H9 (cell line): ENCODE measurements at regions not wholly inside any gene's neighbourhood (a gene's known extent, or its start where the extent isn't known, plus 50 kb on each side); places are given as distances from the start of the nearest gene placed in this dataset.

Experiments used
- DNase-seq: peaks from one replicate; pipeline ENCODE4 v3.0.0-alpha.2; 2017
- H2AFZ ChIP-seq: one replicate; pipeline ENCODE4 v1.6.1; 2013; ENCODE audit warnings: mild to moderate bottlenecking, low read length, control low read depth, moderate library complexity
- H2AK5ac ChIP-seq: 2 replicates; pipeline ENCODE4 v1.6.1; 2013; ENCODE audit warnings: low read length, control low read depth, mixed read lengths; ENCODE audit not compliant: insufficient read length
- H2BK120ac ChIP-seq: one replicate; pipeline ENCODE4 v1.6.1; 2013; ENCODE audit warnings: low read depth, mild to moderate bottlenecking, low read length, control low read depth, inconsistent platforms; ENCODE audit not compliant: poor library complexity, severe bottlenecking
- H2BK12ac ChIP-seq: 2 replicates; pipeline ENCODE4 v1.6.1; 2013; ENCODE audit warnings: low read length, control low read depth, mixed read lengths, low read depth; ENCODE audit not compliant: insufficient read length
- H2BK15ac ChIP-seq: 2 replicates; pipeline ENCODE4 v1.6.1; 2013; ENCODE audit warnings: low read depth, low read length, control low read depth
- H2BK20ac ChIP-seq: one replicate; pipeline ENCODE4 v1.6.1; 2013; ENCODE audit warnings: low read depth, mild to moderate bottlenecking, low read length, control low read depth, inconsistent platforms; ENCODE audit not compliant: poor library complexity, severe bottlenecking
- H2BK5ac ChIP-seq: 2 replicates; pipeline ENCODE4 v1.6.1; 2013; ENCODE audit warnings: low read length, control low read depth, mixed read lengths; ENCODE audit not compliant: insufficient read length
- H3K14ac ChIP-seq: 2 replicates; pipeline ENCODE4 v1.6.1; 2013; ENCODE audit warnings: low read length, control low read depth; ENCODE audit not compliant: insufficient read depth
- H3K18ac ChIP-seq: 2 replicates; pipeline ENCODE4 v1.6.1; 2013; ENCODE audit warnings: low read depth, mild to moderate bottlenecking, mixed read lengths, low read length, control low read depth; ENCODE audit not compliant: insufficient read length
- H3K23ac ChIP-seq: 2 replicates; pipeline ENCODE4 v1.6.1; 2013; ENCODE audit warnings: low read length, control low read depth, mixed read lengths, low read depth; ENCODE audit not compliant: insufficient read length
- H3K23me2 ChIP-seq: 2 replicates; pipeline ENCODE4 v1.6.1; 2013; ENCODE audit warnings: low read depth, mild to moderate bottlenecking, mixed read lengths, low read length, control low read depth; ENCODE audit not compliant: insufficient read length, poor library complexity, severe bottlenecking
- H3K27ac ChIP-seq: 2 replicates; pipeline ENCODE4 v1.5.1; 2013; ENCODE audit warnings: low read length, control low read depth, mixed read lengths, low read depth; ENCODE audit not compliant: insufficient read length
- H3K27me3 ChIP-seq: 2 replicates; pipeline ENCODE4 v1.6.1; 2013; ENCODE audit warnings: low read length, control low read depth, inconsistent platforms; ENCODE audit not compliant: insufficient read depth
- H3K4ac ChIP-seq: 2 replicates; pipeline ENCODE4 v1.6.1; 2013; ENCODE audit warnings: low read depth, mild to moderate bottlenecking, control low read depth, inconsistent platforms, low read length, moderate library complexity
- H3K4me1 ChIP-seq: 2 replicates; pipeline ENCODE4 v1.6.1; 2013; ENCODE audit warnings: low read length, control low read depth, inconsistent platforms; ENCODE audit not compliant: insufficient read depth
- H3K4me2 ChIP-seq: 2 replicates; pipeline ENCODE4 v1.6.1; 2013; ENCODE audit warnings: low read length, control low read depth, mixed read lengths; ENCODE audit not compliant: insufficient read length, insufficient read depth
- H3K56ac ChIP-seq: 2 replicates; pipeline ENCODE4 v1.6.1; 2013; ENCODE audit warnings: low read depth, mild to moderate bottlenecking, mixed read lengths, low read length, control low read depth; ENCODE audit not compliant: insufficient read length
- H3K79me1 ChIP-seq: 2 replicates; pipeline ENCODE4 v1.6.1; 2013; ENCODE audit warnings: low read depth, mild to moderate bottlenecking, moderate library complexity, low read length, control low read depth, inconsistent platforms; ENCODE audit not compliant: insufficient read depth, poor library complexity, severe bottlenecking
- H3K79me2 ChIP-seq: 2 replicates; pipeline ENCODE4 v1.6.1; 2013; ENCODE audit warnings: low read length, control low read depth, inconsistent platforms; ENCODE audit not compliant: insufficient read depth
- H3K9ac ChIP-seq: 2 replicates; pipeline ENCODE4 v1.6.1; 2013; ENCODE audit warnings: low read length, control low read depth, mixed read lengths; ENCODE audit not compliant: insufficient read length; ENCODE audit errors: extremely low read depth
- H3K9me3 ChIP-seq: one replicate; pipeline ENCODE4 v1.6.1; 2013; ENCODE audit warnings: low read depth, low read length, inconsistent platforms; ENCODE audit not compliant: control insufficient read depth
- H3T11ph ChIP-seq: one replicate; pipeline ENCODE4 v1.6.1; 2013; ENCODE audit warnings: mild to moderate bottlenecking, low read length, control low read depth, inconsistent platforms
- H4K20me1 ChIP-seq: one replicate; pipeline ENCODE4 v1.6.1; 2013; ENCODE audit not compliant: control insufficient read depth, insufficient read length, insufficient read depth
- H4K5ac ChIP-seq: 2 replicates; pipeline ENCODE4 v1.6.1; 2013; ENCODE audit warnings: low read depth, mild to moderate bottlenecking, mixed read lengths, low read length, control low read depth; ENCODE audit not compliant: insufficient read length
- H4K8ac ChIP-seq: replicated peaks from 2 replicates; pipeline ENCODE4 v1.6.1; 2013; ENCODE audit warnings: low read length, control low read depth, mixed read lengths, low read depth; ENCODE audit not compliant: insufficient read length
- H4K91ac ChIP-seq: 2 replicates; pipeline ENCODE4 v1.6.1; 2013; ENCODE audit warnings: low read depth, mild to moderate bottlenecking, moderate library complexity, mixed read lengths, low read length, control low read depth; ENCODE audit not compliant: insufficient read length
- H3K27ac Mint-ChIP-seq, 3 experiments: 2 replicates in 2 of 3; 3 replicates in 1 of 3; pipeline ENCODE4 v1.8.0; 2020 to 2021; ENCODE audit warnings: mixed read lengths in 3 of 3, mild to moderate bottlenecking in 1 of 3, moderate library complexity in 1 of 3
- H3K27me3 Mint-ChIP-seq: 2 replicates; pipeline ENCODE4 v1.8.0; 2021; ENCODE audit warnings: low read depth, mild to moderate bottlenecking, moderate library complexity, mixed read lengths
- H3K36me3 Mint-ChIP-seq, 3 experiments: 2 replicates in 2 of 3; 3 replicates in 1 of 3; pipeline ENCODE4 v1.8.0; 2020 to 2021; ENCODE audit warnings: low read depth in 3 of 3, mixed read lengths in 3 of 3; ENCODE audit not compliant: insufficient read depth in 1 of 3
- H3K4me1 Mint-ChIP-seq, 2 experiments: 2 replicates each; pipeline ENCODE4 v1.8.0; 2020; ENCODE audit warnings: mixed read lengths in 2 of 2
- H3K4me3 Mint-ChIP-seq, 2 experiments: 2 replicates in 1 of 2; 3 replicates in 1 of 2; pipeline ENCODE4 v1.8.0; 2020 to 2021; ENCODE audit warnings: mild to moderate bottlenecking in 2 of 2, mixed read lengths in 2 of 2, moderate library complexity in 1 of 2
- H3K9me3 Mint-ChIP-seq, 2 experiments: 2 replicates in 1 of 2; 3 replicates in 1 of 2; pipeline ENCODE4 v1.8.0; 2020; ENCODE audit warnings: mild to moderate bottlenecking in 2 of 2, mixed read lengths in 2 of 2, moderate library complexity in 1 of 2
- WGBS: extraction: QIAGEN DNeasy Blood & Tissue Kit; methylation state at CpG from one replicate; pipeline ENCODE4 v1.1.7; 2013; ENCODE audit warnings: missing lambda C conversion rate, low lambda C conversion rate, mixed read lengths; ENCODE audit not compliant: insufficient read length; ENCODE audit errors: extremely low coverage; 5-methylcytosine and 5-hydroxymethylcytosine counted together
- TF ChIP-seq, protein P1 (sequence below): fragments of 200-600 bp; sonication (generic); conservative IDR thresholded peaks from 3 replicates; pipeline ENCODE4 v1.8.0; 2021; ENCODE audit warnings: antibody characterized with exemption, mild to moderate bottlenecking

DNA sequence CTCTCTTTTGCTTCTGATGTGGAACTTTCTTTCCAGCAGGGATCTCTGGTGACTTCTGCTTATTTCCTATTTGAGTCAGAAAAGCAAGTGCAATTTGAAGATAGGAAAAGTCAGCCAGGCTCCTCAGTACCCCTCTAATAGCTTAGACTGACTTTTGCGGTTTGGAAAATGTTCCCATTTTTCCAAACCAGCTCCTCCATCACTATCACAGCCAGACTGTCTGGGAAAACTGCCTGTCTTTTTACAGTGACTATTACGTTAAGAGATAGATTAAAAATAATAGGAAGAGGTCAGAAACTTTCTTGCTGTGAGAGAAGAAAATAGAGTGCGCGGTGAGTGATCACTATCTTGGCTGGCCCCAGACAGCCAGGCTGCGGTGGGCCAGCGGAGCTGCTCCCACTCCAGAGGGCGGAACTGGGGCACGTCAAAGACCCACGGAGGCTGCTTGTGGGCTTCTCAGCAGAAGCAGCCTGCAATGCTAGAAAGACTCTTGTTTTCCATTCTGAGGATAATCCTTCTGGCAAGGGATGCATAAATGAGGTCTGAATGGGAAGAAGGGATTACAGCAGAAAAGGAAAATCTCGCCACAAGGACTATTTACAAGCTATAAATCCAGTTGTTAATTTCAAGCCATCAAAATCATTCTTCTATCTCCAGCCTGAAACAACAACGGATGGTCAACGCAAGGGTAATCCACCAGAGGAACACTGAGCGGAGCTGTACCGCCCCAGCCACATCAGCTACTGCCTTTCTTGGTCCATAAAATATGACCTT, 151.0 kb upstream of the MSX2 start:
- no peak overlapping the region for H2BK15ac ChIP-seq
- H2BK20ac ChIP-seq, result no peak overlapping the region
- no peak overlapping the region for H3K9ac ChIP-seq
- no peak overlapping the region for H3K18ac ChIP-seq
- H3K4ac ChIP-seq, result no peak overlapping the region
- DNase-seq, result no peak
- Mint-ChIP-seq H3K9me3 (no peaks in the 10 kb centered on the region), H3K27ac (no peak overlapping the region), H3K4me1 (peaks cover 0 to 9% of the 10 kb centered on the region in 2 experiments; a peak in 2 of 4 replicates), H3K27me3 (peaks cover 14% of the 10 kb centered on the region), H3K4me3 (no peak overlapping the region), H3K36me3 (no peaks in the 10 kb centered on the region; a peak in 1 of 7 replicates)
- no peak overlapping the region for H4K91ac ChIP-seq
- no peaks in the 10 kb centered on the region for H3K79me2 ChIP-seq
- no peaks in the 10 kb centered on the region for H3K79me1 ChIP-seq
- H3K27me3 ChIP-seq, result no peaks in the 10 kb centered on the region
- H3K27ac ChIP-seq, result no peak overlapping the region
- H3K23me2 ChIP-seq, result no peaks in the 10 kb centered on the region
- TF ChIP-seq, protein P1, sequence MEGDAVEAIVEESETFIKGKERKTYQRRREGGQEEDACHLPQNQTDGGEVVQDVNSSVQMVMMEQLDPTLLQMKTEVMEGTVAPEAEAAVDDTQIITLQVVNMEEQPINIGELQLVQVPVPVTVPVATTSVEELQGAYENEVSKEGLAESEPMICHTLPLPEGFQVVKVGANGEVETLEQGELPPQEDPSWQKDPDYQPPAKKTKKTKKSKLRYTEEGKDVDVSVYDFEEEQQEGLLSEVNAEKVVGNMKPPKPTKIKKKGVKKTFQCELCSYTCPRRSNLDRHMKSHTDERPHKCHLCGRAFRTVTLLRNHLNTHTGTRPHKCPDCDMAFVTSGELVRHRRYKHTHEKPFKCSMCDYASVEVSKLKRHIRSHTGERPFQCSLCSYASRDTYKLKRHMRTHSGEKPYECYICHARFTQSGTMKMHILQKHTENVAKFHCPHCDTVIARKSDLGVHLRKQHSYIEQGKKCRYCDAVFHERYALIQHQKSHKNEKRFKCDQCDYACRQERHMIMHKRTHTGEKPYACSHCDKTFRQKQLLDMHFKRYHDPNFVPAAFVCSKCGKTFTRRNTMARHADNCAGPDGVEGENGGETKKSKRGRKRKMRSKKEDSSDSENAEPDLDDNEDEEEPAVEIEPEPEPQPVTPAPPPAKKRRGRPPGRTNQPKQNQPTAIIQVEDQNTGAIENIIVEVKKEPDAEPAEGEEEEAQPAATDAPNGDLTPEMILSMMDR, result no peak
- no peak overlapping the region for H4K8ac ChIP-seq
- H2BK120ac ChIP-seq, result no peak overlapping the region
- no peaks in the 10 kb centered on the region for H4K20me1 ChIP-seq
- H3K4me2 ChIP-seq, result no peak overlapping the region
- no peak overlapping the region for H2BK5ac ChIP-seq
- WGBS, result no CpG with 5 or more reads among the region's 14 CpGs
- H2AK5ac ChIP-seq, result no peak overlapping the region
- no peak overlapping the region for H4K5ac ChIP-seq
- no peak overlapping the region for H2BK12ac ChIP-seq
- no peak overlapping the region for H3K14ac ChIP-seq
- H3K23ac ChIP-seq, result no peak overlapping the region
- H3T11ph ChIP-seq, result no peak overlapping the region
- no peaks in the 10 kb centered on the region for H3K9me3 ChIP-seq
- no peaks in the 10 kb centered on the region; the same call in 1 of the 2 replicates for H3K4me1 ChIP-seq
- H2AFZ ChIP-seq, result no peak overlapping the region
- no peak overlapping the region for H3K56ac ChIP-seq
